ACC112 (cell line): ENCODE measurements at regions not wholly inside any gene's neighbourhood (a gene's known extent, or its start where the extent isn't known, plus 50 kb on each side); places are given as distances from the start of the nearest gene placed in this dataset.

Source experiments
- H2AFZ ChIP-seq: fragments of 200-600 bp; sonication (generic); one replicate; pipeline ENCODE4 v1.6.0; 2017; ENCODE audit warnings: antibody characterized with exemption, low read length; ENCODE audit not compliant: unreplicated experiment
- H3K27ac ChIP-seq: fragments of 200-600 bp; sonication (generic); 2 replicates; pipeline ENCODE4 v1.5.1; 2014; ENCODE audit warnings: low read depth, mild to moderate bottlenecking, antibody characterized with exemption, low read length, moderate library complexity
- H3K27me3 ChIP-seq: fragments of 200-600 bp; sonication (generic); 2 replicates; pipeline ENCODE4 v1.6.1; 2014; ENCODE audit warnings: mild to moderate bottlenecking, antibody characterized with exemption, low read length, moderate library complexity, mixed read lengths; ENCODE audit not compliant: insufficient read depth
- H3K36me3 ChIP-seq: fragments of 200-600 bp; sonication (generic); 2 replicates; pipeline ENCODE4 v1.6.1; 2016; ENCODE audit warnings: mild to moderate bottlenecking, antibody characterized with exemption, low read length, moderate library complexity, mixed read lengths; ENCODE audit not compliant: insufficient read depth
- H3K4me1 ChIP-seq: fragments of 200-600 bp; sonication (generic); one replicate; pipeline ENCODE4 v1.6.1; 2016; ENCODE audit warnings: low read length, mixed read lengths; ENCODE audit not compliant: insufficient read depth, unreplicated experiment, control insufficient read depth
- H3K4me3 ChIP-seq: fragments of 200-600 bp; sonication (generic); 2 replicates; pipeline ENCODE4 v1.5.1; 2014; ENCODE audit warnings: mild to moderate bottlenecking, low read depth, low read length
- H3K79me2 ChIP-seq: fragments of 200-600 bp; sonication (generic); one replicate; pipeline ENCODE4 v1.6.0; 2016; ENCODE audit warnings: low read length; ENCODE audit not compliant: control insufficient read depth, unreplicated experiment, insufficient read depth

DNA sequence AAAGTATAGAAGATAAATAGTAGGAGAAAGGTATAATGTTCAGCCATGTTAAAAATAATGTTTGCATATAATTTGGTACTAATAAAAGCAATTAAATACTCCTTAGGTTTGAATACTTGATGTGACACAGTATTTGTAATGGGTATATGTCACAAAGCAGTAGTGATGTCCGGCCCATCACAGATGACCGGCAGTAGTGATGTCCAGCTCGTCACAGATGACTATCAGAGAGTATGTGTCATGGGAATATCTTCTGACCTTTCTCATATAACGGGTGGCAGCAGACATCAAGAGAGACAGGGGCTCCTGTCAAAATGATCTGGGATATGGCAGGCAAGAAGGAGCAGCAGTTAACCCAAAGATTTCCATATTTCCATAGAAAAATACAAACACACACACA lies 477.4 kb upstream of the KLF6 start:
- Histone ChIP-seq H3K4me3 (no peak overlapping the region), H3K27ac (no peak overlapping the region), H3K4me1 (peaks cover 37% of the 10 kb centered on the region)

DNA sequence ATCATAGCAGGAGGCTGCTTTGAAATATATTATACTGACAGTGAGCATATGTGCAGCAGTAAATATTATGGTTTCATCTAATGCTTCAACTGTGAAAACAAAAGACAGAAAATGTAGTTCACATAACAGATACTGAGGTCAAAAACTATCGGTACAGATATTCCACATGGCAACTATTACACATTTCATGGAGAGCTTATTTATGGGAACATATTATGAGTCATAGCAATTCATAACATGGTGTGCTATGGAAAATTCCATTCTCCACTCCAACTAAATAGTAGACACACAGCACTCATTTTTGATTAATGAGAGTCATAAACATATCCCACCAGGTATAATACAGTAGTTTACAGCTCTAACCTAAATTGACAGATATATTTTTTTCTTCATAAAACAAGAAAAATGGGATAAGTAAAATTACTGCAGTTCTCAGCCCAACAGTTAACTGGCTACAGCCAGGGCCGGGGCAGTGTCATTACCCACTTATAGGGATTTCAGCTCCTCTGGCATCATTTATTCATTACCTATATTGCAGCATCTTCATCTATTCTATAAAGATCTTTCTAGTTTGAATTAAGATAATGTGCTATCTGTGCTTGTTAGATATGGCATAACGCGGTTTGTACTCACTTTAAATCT lies 475.6 kb upstream of the KLF6 start:
- peak overlapping the region; percentile 51 for H2AFZ ChIP-seq
- no peaks in the 10 kb centered on the region for H3K79me2 ChIP-seq
- H3K36me3 ChIP-seq = no peaks in the 10 kb centered on the region
- peak overlapping the region; percentile 66 for H3K27ac ChIP-seq
- peaks cover 19% of the 10 kb centered on the region for H3K4me1 ChIP-seq
- no peaks in the 10 kb centered on the region for H3K27me3 ChIP-seq
- peak overlapping the region; percentile 39; the same call in 1 of the 2 replicates for H3K4me3 ChIP-seq

More for the DNA sequence above, 477.4 kb upstream of the KLF6 start:
- Histone ChIP-seq H3K79me2 (no peaks in the 10 kb centered on the region), H3K36me3 (no peaks in the 10 kb centered on the region), H2AFZ (no peak overlapping the region), H3K27me3 (no peaks in the 10 kb centered on the region)

DNA sequence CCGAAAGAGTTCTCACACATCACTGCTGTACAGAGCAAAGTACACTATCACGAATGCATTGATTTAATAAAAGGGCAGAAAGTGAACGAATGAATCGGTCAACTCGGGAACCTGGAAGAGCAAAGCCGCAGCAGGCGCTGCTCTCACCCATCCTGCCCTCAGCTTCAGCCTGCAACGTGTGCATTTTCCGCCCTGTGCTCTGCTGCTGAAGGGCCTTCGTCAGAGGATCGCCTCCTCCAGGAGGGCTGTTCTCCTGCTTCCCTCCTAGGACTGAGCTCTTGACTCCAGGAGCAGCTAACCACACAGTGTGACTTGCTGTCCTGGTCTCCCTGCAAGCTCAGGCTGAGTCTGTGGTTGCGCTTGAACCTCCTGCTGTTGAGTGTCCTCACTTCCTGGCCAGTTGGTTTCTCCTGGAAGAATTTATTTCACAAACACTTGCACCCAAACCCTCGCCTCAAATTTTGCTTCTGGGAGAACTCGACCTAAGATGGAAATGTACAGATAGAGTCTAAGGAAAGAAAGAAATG lies 473.0 kb upstream of the KLF6 start:
- Histone ChIP-seq H3K27me3 (no peaks in the 10 kb centered on the region), H3K36me3 (no peaks in the 10 kb centered on the region), H3K79me2 (no peaks in the 10 kb centered on the region), H3K4me1 (peaks cover 29% of the 10 kb centered on the region), H2AFZ (no peak overlapping the region), H3K27ac (no peak overlapping the region), H3K4me3 (no peak overlapping the region)

DNA sequence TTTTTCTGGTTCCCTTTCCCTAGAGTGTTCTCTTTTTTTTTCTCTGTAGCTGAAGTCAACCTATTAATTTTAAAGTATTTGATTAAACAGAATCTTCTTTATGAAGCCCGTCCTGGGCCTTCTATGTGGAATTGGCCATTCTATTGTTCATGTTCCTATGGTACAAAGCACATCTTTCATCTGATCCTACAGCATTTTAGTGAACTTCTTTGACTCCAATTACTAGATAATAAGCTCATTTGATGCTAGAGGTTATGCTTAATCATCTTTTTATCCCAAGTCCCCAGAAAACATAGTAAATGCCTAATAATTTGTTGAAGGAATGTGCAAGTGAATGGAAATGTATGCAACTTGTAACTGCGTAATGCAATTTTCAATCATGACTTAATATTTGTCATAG lies 472.0 kb upstream of the KLF6 start:
- Histone ChIP-seq H3K4me3 (no peak overlapping the region), H3K79me2 (no peaks in the 10 kb centered on the region), H3K27ac (no peak overlapping the region), H3K27me3 (no peaks in the 10 kb centered on the region), H3K36me3 (no peaks in the 10 kb centered on the region), H3K4me1 (peaks cover 26% of the 10 kb centered on the region), H2AFZ (no peak overlapping the region)

DNA sequence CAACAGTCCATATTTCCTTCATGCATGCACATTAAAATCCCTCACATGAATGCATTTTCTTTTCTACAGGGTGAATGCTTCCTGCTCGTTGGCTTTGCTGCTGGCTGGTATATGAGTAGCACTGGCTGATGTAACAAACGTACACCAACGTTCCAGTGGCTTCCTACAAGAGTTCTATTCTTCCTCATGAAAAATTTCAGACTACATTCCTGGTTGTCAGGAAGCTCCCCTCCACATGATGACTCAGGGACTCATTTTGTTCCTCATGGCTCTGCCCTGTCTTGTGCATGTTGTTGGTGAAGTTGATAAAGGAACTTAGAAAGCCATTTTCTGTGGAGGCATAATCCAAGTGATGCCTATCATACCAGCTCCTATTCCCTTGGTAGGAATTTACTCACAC lies 470.7 kb upstream of the KLF6 start:
- no peak overlapping the region for H3K27ac ChIP-seq
- H3K79me2 ChIP-seq = no peaks in the 10 kb centered on the region
- H3K27me3 ChIP-seq = no peaks in the 10 kb centered on the region
- H3K4me1 ChIP-seq = peaks cover 23% of the 10 kb centered on the region
- no peak overlapping the region for H2AFZ ChIP-seq
- no peak overlapping the region for H3K4me3 ChIP-seq
- no peaks in the 10 kb centered on the region for H3K36me3 ChIP-seq

DNA sequence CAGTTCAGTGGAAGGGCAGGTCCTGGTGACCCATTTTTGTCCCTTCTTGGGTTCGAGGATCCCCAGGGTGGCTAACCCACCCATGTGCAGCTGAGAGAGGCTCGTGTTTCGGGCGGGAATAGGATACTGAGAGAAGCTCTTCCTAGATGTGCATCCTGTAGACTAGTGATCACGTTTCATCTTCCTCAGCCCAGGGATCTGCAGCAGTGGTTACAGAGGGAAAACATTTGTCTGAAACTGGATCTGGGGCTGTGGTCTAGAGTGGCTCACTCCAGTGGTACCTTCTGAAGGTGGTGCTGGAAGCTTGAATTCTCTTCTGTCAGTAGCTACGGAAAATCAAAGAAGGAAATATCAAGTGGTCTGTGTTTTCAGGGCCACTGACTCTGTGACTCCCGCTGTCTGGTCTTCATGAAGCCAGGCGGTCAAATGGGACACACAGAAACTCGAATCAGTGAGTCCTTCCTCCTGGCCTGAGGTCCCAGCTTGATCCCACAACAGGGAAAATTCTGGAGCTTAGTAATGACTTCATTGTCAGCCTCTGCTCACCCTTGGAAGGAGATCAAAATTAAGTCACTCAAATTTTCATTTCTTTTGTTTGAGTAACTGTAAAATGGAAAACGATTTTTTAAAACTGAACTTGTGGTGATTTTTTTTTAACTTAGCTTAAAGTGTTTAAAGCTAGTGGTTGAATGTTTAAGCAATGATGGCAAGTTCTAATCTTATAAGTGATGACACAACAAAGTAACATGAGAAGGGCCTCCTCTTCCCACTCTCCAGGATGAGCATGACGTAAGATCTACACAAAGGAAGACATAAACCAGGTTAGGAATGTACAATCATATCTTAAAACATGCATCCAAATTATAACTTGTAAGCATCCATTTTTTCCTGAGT lies 469.3 kb upstream of the KLF6 start:
- Histone ChIP-seq H3K79me2 (no peaks in the 10 kb centered on the region), H3K4me1 (peaks cover 22% of the 10 kb centered on the region), H3K4me3 (no peak overlapping the region), H3K27ac (peak overlapping the region; percentile 75), H3K27me3 (no peaks in the 10 kb centered on the region), H2AFZ (no peak overlapping the region), H3K36me3 (no peaks in the 10 kb centered on the region)

DNA sequence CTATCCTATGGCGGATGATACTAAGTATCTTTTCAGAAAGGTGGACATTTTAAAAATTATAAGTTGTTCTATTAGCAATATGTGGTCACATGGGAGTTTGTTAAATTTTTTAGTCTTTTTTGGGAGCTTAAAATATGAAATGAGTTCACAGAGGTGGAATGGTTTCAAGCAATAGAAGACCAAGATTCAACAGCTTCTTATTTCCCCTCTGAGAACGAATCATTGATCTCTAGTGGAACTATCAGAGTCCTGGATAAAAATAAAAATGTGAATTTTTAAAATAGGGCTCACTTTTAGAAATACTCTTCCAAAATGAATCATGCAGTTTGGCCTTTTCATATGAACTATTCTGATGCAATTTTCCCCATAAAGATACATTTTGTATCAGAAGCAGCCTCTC lies 467.7 kb upstream of the KLF6 start:
- Histone ChIP-seq H3K79me2 (no peaks in the 10 kb centered on the region), H3K27me3 (no peaks in the 10 kb centered on the region), H3K27ac (no peak overlapping the region), H3K36me3 (no peaks in the 10 kb centered on the region), H3K4me1 (peaks cover 23% of the 10 kb centered on the region), H2AFZ (no peak overlapping the region), H3K4me3 (no peak overlapping the region)

DNA sequence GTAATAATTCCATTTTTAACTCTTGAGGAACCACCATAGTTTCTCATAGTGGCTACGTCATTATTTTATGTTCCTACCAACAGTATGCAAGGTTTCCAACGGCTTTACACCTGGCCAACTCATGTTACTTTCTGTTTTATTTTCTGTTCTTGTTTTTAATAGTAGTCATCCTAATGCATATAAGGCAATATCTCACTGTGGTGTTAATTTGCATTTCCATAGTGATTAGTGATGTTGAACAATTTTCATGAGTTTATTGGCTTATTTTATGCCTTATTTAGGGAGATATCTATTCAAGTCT lies 465.5 kb upstream of the KLF6 start:
- Histone ChIP-seq H2AFZ (no peak overlapping the region), H3K4me3 (no peak overlapping the region), H3K79me2 (no peaks in the 10 kb centered on the region), H3K36me3 (no peaks in the 10 kb centered on the region), H3K4me1 (peaks cover 43% of the 10 kb centered on the region), H3K27ac (peak overlapping the region; percentile 76; the same call in 1 of the 2 replicates), H3K27me3 (no peaks in the 10 kb centered on the region)

DNA sequence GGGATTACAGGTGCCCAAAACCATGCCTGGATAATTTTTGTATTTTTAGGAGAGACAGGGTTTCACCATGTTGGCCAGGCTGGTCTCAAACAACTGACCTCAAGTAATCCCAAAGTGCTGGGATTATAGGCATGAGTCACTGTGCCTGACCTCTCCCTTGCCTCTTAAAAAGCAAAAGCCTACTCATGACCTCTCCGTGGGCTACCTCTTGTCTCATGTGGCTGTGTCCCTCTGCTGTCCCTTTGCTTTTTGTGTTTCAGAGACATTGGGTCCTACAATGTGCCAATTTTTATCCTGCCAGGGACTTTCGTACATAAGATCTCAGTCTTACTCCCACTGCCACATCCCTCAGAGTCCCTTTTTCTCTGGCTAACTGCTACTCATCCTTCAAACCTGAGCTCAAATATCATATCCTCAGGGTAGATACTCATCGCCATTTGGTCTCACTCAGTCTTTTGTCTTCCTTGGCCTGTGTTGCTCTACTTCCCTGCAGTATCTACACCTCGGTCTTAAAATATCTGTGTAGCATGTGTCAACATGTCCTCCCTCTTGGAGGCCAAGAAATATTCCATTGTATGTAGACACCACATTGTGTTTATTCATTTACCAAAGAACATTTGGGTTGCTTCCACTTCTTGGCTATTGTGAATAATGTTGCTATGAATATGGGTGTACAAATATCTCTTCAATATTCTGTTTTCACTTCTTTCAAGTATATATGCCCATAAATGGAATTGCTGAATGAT lies 465.0 kb upstream of the KLF6 start:
- H3K4me3 ChIP-seq = no peak overlapping the region
- no peaks in the 10 kb centered on the region for H3K79me2 ChIP-seq
- H3K27me3 ChIP-seq = no peaks in the 10 kb centered on the region
- H3K36me3 ChIP-seq = no peaks in the 10 kb centered on the region
- H3K4me1 ChIP-seq = peaks cover 47% of the 10 kb centered on the region
- no peak overlapping the region for H2AFZ ChIP-seq
- peak overlapping the region; percentile 76 for H3K27ac ChIP-seq

DNA sequence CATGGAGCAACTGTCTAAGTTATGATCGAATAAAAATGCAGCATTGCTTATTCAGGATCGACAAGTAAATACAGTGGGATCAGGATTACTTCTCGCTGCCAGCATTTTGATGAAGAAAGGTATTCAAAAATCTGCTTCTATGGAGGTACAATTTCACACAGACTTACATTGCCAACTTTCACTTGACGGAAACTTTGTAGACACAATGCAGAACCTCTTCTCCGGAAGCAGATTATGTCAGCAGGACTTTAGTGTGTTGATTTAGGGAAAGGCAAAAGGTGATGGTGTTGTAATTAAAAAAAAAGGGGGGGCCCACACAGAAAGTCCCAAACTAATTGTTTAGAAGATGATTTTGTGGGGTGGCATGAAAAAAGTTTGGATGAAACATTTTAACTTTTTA lies 462.4 kb upstream of the KLF6 start:
- H3K27ac ChIP-seq = peak overlapping the region; percentile 99
- H3K27me3 ChIP-seq = no peaks in the 10 kb centered on the region
- H3K79me2 ChIP-seq = no peaks in the 10 kb centered on the region
- no peaks in the 10 kb centered on the region for H3K36me3 ChIP-seq
- peaks cover 60% of the 10 kb centered on the region for H3K4me1 ChIP-seq
- H3K4me3 ChIP-seq = peak overlapping the region; percentile 46
- H2AFZ ChIP-seq = no peak overlapping the region
